Esophagus muscularis mucosa (tissue), 3 donors: ENCODE measurements at regions not wholly inside any gene's neighbourhood (a gene's known extent, or its start where the extent isn't known, plus 50 kb on each side); places are given as distances from the start of the nearest gene placed in this dataset.

Source experiments
- CTCF ChIP-seq, 3 experiments: fragments of 200-600 bp in 2 of 3; fragments of 450-650 bp in 1 of 3; sonication (generic) in 2 of 3; IDR thresholded peaks; one replicate each; pipeline ENCODE4 v1.5.1; 2017 to 2019; ENCODE audit warnings: antibody characterized with exemption in 3 of 3, mild to moderate bottlenecking in 2 of 3, moderate library complexity in 1 of 3
- POLR2A ChIP-seq: fragments of 450-650 bp; IDR thresholded peaks from one replicate; pipeline ENCODE4 v1.6.1; 2017; ENCODE audit warnings: antibody characterized with exemption, moderate library complexity, mild to moderate bottlenecking, low read depth

- TF ChIP-seq POLR2A, result no peak
- TF ChIP-seq CTCF (IDR thresholded peaks at IDR 0.05), result no peak
Measured at GRCh38 chr1:8191474-8191873, 126.4 kb upstream of the SLC45A1 start.
